GM21825 (cell line): ENCODE measurements at regions not wholly inside any gene's neighbourhood (a gene's known extent, or its start where the extent isn't known, plus 50 kb on each side); places are given as distances from the start of the nearest gene placed in this dataset.
"Not testable (repeated sequence)": the region's sequence is repeated elsewhere in the genome, so short reads cannot be mapped to it uniquely, and the experiment has no call there.

Experiments
- ATAC-seq: cut with Tn5 transposase; IDR thresholded peaks from one replicate; pipeline ENCODE4 v1.9.1; 2021; ENCODE audit warnings: mild to moderate bottlenecking, moderate library complexity; ENCODE audit not compliant: unreplicated experiment

DNA sequence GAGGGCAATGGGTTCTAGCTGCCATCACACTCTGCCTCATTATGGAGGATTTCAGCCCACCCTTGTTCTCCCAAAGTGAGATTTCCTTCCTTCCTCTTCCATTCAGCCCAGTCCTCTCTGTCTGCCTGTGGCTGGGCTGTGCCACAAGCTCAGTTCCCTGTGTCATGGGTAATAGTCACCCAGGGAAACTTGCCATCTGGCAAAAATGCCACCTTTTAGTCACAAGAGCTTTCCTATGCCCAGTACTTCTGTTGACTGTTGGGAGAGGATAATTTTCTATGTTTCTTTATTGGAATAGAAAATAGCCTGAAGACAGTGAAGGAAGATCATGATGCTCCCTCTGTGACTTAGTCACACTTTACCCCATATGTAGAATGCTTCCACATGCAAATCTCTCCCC is 71.4 kb downstream of the TLR4 start:
- no peak for ATAC-seq

DNA sequence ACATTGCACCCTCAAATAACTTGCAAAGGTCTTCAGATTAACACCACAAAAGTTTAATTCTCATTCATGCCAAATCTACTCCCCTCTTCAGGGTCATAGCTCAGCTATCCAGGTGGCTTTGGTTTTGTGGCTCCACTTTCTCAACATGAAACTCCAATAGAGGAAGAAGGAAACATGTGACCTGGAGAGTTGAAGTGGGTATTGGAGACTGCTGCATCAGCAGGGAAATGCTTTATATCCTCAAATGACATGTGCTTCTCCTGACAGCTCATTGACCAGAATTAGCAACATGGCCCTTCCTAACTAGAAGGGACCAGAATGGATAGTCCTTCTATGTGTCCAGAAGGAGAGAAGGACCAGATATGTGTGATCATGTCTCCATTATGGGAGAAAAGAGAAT is 73.6 kb downstream of the TLR4 start:
- peak; percentile 64 for ATAC-seq

DNA sequence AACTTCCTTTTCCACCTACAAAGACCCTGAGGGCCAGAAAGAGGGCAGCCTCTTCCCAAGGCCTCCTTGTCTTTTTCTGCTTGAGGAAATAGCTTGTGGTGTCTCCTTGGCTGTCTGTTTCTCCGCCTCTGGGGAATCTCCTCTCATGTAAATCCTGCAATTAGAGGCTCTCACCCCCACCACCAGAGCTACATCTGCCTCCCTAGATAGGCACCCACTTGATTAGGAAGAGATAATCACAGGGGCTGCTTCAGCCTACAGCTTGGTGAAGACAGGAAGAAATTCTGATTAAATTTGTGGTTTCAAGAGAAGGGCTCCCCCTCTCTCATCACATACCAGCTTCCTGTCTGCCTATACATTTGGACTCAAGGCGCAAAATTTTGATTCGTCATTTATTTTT is 75.6 kb downstream of the TLR4 start:
- no peak for ATAC-seq

DNA sequence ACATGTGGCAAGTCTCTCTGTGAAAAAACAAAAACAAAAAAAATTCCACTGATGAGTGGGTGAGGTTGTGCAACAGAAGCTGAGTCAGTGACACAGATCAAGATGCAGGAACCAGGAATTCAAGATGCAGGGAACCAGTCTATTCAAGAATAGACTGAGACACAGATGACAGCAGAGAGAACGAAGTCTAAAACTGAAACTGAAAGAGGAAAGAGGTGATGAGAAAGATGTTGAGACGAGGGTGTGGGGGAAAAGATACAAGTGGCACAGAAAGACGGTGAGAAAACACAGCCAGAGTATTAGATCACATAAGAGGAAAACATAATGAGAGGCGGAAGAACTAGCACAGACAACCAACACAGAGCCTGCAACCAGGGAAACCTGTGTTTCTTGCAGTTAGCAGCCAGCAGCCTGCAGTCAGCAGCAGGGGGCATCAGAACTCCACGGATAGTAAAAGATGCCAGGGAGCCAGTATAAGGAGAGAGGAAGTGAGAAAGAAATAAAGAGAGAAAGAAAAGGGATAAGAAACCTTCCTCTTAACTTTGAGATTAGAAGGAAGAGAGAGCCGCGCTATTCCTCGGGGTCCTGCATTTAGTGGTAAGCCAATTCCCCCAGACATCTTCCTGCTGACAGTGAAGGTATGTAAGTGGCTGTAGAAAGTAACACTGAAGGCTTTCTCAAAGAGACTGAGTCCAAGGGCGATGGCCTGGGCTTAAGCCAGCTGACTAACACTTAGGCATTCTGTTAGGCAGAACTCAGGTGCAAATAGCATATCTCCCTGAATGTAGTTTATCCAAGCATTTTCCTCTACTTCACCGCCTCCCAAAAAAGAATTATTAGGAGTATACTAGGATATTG is 79.0 kb downstream of the TLR4 start:
- peak; percentile 64 for ATAC-seq

DNA sequence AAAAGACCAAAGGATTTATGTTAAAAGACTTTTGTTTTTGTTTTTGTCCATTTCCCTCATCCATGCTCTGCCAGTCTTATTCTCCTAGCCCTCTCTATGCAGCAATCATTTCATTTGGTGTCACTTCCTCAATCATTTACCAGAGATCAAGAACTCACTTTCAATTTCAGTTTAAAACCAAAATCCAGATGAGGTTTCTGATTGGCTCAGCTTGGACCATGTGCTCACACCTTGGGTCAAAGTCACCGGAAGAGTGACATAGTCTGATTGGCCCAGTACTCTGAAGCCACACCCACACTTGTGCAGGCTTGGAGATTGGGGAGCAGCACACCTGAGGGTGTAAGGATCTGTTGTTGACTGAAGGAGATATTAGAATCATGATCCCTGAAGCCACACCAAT is 79.6 kb downstream of the TLR4 start:
- peak; percentile 86 for ATAC-seq

DNA sequence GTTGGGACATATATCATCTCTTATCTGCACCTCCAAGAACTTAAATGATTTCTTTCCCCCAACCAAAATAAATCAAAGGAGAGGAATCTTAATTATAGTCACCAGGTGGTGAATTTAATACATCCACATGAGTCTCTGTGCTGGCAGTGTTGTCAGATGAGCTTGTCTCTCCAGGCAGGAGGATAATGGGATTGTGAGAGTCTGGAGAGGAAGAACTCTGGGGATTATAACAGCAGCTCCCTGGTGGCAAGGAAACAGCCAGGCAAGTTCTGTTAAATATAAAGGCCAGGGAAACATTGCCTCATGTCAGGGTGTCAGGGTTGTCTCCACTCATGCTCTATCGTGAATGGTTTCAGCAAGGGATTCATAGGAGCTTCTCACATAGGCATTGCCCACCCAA is 80.8 kb downstream of the TLR4 start:
- ATAC-seq, result no peak

DNA sequence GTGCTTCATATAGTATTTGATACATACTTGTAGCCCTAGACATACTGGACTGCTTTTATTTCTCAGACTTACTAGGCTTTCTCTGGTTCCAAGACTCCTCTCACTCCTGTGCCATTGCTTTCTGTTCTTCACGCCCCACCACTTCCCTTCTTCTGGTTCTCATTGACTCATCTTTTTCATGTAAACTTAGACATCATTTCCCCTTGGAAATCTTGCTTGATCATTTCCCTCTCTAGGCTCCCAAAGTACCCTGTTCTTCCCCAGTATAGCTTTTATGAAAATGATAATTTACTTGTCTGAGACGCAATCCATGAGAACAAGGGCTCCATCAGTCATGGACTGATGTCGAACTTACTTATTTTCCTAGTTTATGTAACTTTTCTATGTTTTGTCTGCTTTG is 83.5 kb downstream of the TLR4 start:
- ATAC-seq, result no peak

DNA sequence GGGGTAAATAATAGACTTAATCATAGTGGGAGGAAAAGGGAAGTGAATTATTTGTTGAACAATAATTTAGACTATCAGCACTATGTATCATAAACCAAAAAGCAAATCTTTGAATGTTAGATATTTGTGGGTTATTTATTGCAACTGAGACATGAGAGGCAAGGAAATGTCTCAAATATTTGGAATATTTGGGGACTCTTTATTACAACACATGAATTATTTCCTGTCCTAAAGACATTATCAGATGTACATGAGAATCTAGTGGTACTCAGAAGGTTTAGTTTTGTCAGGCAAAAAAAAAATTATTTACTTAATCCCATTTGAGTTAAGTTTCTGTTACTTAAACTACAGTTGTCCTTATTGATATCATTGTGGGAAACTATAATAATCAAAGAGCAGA is 91.1 kb downstream of the TLR4 start:
- no peak for ATAC-seq

DNA sequence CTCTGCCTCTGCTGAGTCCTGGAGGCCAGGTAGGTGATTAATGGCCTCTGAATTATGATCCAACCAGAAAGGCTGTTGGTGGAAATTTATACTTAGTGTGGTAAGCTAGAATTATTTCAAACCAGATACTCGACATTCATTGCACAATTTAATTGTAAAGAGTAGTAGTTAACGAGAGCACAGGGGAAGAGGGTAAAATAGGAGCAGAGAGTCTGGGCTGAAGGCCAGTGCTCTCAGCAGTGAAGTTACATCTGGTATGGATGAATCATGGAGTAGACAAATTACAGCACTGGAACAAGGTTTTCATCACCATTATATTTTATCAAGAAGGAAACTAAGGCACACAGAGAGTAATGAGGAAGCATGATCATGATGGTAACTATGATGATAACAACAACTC is 92.5 kb downstream of the TLR4 start:
- ATAC-seq, result no peak

DNA sequence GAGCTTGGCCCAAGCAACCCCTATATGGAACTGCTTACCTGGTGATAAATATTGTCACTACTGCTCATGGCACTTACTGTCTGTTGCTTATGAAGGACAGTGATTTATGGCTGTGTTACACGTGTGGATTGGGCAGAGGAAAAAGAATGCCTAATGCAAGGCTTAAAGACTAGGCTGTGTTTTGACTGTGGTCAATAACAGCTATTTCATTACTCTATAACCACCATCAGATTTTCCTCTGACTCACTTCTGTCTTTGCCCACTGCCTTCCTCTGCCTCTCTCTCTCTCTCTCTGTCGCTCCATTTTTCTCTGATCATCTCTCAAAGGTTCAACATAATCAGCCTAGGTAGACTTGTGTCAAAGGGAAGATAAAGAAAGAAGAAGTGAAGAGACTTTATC is 96.2 kb downstream of the TLR4 start:
- no peak for ATAC-seq

DNA sequence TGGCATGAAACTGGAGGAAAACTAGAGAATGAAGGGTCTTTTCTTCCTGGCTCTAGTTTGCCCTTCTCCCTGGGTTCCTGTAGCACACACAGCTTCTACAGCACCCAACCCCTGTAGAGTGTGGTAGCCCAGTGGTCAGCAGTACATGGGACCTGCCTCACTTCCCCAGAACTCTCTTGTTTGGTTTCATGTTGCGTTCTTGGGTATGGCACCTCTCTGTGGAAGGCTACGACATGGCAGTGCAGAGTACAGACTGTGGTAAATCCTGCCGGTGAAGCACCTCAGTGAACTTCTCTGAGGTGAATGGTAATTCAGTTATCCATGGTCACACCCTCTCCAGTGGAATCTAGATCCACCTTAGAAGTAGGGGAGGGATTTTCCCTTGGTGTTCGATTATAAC is 105.5 kb downstream of the TLR4 start:
- ATAC-seq, result no peak

DNA sequence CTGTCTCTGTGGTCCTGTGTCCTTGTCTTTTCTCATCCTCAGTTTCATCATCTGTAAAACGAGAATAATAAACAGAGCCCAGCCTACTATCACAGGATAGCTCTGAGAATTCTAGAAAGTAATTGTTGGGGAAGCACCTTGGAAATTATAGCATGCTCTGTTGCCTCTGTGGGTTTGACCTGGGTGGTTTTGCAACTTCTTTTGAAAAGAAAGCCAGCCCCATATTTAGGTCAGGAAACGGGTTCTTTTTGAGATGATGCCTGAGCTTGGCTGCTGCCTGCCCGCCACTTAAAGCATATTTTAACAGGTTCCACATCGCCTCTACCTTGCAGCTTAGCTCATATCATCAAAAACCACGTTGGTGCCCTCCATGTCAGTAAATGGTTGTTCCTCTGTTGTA is 111.1 kb downstream of the TLR4 start:
- ATAC-seq, result no peak

DNA sequence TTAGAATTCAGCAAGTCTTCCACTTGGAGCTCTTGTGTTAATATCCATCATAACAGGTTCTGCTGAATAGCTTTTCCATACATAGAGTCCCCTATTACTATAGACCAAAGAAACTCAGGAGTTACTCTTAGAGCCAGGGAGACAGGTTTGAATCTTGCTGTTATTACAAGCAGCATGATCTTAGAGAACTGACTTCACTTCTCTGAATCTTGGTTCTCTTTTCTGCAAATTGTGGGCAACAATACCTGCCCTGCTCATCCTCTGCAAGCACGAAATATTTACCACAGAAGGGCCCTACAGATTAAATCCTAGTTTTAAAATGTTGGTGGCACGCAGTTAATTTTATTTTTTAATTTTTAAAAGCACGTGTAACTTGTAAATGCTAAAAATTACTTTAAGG is 111.7 kb downstream of the TLR4 start:
- ATAC-seq, result no peak

DNA sequence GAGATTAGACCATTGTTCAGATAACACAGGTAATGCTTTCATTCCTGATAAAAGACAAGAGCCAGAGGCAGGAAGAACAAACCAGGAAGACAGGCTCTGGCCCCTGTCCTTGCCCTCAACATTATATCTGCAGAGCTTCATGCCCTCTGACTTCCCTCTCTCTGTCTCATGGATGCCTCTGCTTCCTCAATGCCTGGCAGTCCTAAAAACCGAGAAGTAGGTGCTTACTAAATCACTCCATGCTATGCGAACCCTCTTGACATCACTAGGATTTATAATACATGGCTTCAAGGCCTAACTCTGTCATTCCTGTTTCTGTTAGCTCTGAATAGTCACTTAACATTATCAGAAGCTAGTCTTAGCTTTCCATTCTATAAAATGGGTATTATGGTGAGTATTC is 117.8 kb downstream of the TLR4 start:
- ATAC-seq, result no peak

DNA sequence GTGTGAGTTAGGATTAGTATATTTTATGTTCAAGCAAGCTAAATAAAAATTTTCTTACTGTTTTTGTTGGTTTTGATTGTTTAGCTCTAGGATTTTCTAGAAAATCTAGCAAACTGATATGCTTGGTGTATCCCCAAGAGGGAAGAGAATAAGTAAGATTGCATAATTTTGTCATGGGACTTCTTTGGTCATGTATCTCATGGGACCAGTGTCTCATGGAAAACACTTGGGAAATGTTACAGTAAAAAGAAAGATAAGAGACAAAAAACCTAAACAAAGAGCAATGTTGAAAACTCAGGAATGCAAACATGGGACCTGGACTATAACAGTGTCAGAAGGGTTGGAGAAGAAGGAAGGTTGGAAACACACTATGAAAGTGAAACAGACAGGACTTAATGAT is 119.4 kb downstream of the TLR4 start:
- ATAC-seq, result no peak

DNA sequence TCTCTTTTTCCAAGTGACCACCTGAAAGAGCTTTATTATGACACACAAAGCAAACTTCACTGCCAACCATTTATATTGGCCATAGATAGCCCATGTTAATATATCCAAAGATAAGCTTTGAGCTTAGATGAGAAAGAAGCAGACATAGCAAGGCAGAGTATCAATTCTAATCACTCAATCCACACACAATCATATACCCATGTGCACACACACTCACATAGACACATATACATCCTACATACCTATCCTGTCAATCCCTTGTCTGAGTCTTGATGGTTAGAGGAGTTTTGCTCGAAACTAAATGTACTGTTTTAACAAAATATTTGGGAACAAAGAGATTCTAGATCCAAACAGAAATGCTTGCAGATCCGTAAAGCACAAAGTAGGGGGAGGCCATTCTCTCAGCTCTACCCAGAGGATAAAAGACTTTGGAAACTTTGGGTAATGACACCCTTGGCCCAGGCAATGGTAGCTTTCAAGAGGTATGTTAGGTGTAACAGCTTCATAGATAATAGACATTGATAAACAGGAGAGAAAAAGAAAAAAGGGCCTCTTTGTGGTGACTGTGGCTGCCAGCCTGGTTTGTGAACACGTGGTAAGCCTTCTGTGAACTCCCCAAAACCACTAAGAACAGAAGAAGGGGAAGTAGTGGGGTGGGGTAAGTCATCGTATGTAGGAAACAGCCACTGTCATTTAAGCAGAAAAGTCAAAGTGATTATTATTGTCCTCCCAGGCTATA is 121.6 kb downstream of the TLR4 start:
- ATAC-seq, result peak; percentile 98

DNA sequence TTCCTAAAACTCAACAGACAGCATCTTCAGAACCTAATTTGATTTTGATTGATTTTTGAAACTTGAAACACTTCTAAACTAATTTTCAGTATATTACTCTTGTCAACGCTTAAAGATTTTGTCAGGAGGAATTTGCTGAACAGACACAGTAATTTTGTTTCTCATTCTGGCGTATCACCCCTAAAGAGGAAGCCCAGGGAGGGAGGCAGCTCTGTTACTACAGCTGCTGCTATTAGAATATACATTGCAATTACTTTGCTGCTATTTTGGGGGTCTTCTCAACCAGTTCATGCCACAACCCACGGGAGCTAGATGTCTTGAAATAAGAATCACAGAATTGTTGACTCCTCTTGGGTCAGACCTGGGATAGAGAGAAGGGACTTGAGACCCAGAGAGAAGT is 122.6 kb downstream of the TLR4 start:
- no peak for ATAC-seq

DNA sequence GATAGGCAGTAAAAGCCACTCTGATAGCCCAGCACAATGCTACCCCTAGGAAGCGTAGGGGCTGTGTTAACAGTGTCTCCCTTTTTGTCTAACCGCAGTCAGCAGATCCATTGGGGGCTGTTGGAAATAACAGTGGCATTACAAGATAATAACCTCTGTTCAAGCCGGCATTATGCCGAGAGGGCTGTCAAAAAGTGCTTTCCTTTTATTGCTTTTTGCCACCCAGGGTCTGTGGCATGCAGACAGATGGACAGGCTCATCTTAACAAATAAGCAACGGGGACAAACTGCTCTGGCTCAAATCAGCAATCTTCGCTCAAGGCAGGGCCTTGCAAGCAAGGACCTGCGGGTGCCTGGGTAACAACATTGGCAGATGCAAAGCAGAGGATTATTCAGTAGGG is 123.3 kb downstream of the TLR4 start:
- no peak for ATAC-seq

DNA sequence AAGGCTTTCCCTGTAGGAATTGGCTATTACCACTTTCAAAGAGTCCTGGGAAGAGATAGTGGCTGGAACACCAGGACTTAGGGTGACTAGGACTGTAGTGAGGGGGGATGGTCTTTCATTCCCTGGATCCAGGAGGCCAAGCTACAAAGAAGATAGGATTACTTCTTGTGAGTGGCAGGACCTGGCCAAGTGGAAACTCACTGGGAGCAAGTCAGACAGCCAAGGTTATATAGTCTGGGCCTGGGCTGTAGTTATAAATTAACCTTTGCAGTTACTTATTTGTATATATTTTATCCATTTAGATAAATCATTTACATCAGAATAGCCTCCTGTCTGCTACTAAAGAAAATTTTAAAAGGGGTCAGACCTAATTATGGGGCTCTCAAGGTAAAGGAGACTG is 124.3 kb downstream of the TLR4 start:
- no peak for ATAC-seq

DNA sequence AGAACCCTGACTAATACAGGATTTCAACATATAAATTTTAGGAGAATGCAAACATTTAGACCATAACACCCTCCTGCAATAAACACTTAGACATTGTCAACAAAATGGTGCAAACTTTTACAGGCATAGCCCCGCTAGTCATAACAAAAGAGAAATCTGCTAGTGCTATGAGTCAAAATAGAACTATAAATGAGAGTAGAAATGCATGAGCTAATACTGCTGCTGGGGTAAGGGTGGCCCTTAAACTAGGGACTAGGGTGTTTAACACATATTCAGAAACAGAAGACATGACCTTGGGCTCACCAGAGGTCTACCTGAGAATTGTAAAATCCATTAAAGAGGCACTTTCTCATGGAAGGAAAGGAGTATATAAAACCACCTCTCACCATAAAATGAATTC is 131.6 kb downstream of the TLR4 start:
- ATAC-seq, result peak; percentile 68

DNA sequence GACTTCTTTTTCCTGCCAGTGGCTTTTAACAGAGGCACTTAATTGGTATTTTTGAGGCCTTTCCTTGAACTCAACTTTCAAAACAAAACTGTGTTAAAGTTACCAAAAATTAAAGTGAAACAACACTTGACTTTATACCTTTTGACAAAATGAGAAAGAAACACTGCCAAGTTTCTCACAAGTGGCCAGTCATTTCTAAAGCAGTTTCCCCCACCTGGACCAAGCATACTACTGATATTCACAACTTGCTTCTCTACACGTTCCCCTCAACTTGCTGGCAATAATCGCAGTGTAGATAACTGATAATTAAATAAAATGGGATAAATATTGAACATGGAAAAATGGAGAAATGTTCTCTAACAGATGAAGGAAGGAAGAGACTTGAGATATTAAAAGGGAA is 135.7 kb downstream of the TLR4 start:
- no peak for ATAC-seq

DNA sequence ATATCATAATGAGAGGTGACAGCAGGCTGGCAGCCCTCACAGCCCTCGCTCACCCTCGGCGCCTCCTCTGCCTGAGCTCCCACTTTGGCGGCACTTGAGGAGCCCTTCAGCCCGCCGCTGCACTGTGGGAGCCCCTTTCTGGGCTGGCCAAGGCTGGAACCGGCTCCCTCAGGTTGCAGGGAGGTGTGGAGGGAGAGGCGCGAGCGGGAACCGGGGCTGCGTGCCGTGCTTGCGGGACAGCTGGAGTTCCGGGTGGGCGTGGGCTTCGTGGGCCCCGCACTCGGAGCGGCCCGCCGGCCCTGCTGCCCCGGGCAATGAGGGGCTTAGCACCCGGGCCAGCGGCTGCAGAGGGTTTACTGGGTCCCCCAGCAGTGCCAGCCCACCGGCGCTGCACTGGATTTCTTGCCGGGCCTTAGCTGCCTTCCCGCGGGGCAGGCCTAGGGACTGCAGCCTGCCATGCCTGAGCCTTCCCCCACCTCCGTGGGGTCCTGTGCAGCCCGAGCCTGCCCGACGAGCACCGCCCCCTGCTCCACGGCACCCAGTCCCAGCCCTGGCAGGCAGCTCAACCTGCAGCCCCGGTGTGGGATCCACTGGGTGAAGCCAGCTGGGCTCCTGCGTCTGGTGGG is 147.7 kb downstream of the TLR4 start:
- ATAC-seq, result not testable (repeated sequence)
